ENCODE measurements at regions not wholly inside any gene's neighbourhood (a gene's known extent, or its start where the extent isn't known, plus 50 kb on each side); places are given as distances from the start of the nearest gene placed in this dataset.
A peak's percentile ranks its signal among the peaks of the same experiment; 100 is the strongest.

GRCh38 chr2:219985017-219985416 lies 357.6 kb downstream of the SLC4A3 start:
- H3K27me3 ChIP-seq (ENCODE audit: low read depth): peaks cover 4% of the 10 kb centered on the region
- no peaks in the 10 kb centered on the region for H3K4me1 ChIP-seq
- no peaks in the 10 kb centered on the region for H3K36me3 ChIP-seq (replicated peaks)
- no peaks in the 10 kb centered on the region for H3K9me3 ChIP-seq
- no peak overlapping the region for H3K4me3 ChIP-seq
- no peak for DNase-seq (ENCODE audit: low spot score in 2 of 2)
- in situ Hi-C loops (cut with MboI; ENCODE audit: low sequenced_read_pairs): no loop called here

- DNase-seq (ENCODE audit: low spot score in 2 of 2): no peak
- H3K4me1 ChIP-seq: no peaks in the 10 kb centered on the region
- in situ Hi-C loops (cut with MboI; ENCODE audit: low sequenced_read_pairs): no loop called here
Observed at GRCh38 chr2:219987830-219988229, 360.4 kb downstream of the SLC4A3 start.

GRCh38 chr2:219989744-219990143 lies 362.3 kb downstream of the SLC4A3 start:
- Histone ChIP-seq H3K36me3 (replicated peaks) (no peaks in the 10 kb centered on the region), H3K4me3 (no peak overlapping the region), H3K27me3 (ENCODE audit: low read depth) (peaks cover 13% of the 10 kb centered on the region), H3K9me3 (no peaks in the 10 kb centered on the region), H3K4me1 (no peaks in the 10 kb centered on the region)
- no peak for DNase-seq (ENCODE audit: low spot score in 2 of 2)
- in situ Hi-C loops (cut with MboI; ENCODE audit: low sequenced_read_pairs): no loop called here

More at GRCh38 chr2:219987830-219988229, 360.4 kb downstream of the SLC4A3 start:
- H3K9me3 ChIP-seq: no peaks in the 10 kb centered on the region
- H3K4me3 ChIP-seq: no peak overlapping the region
- H3K36me3 ChIP-seq (replicated peaks): no peaks in the 10 kb centered on the region
- peaks cover 4% of the 10 kb centered on the region for H3K27me3 ChIP-seq (ENCODE audit: low read depth)

- Histone ChIP-seq H3K27me3 (ENCODE audit: low read depth) (peaks cover 21% of the 10 kb centered on the region), H3K4me3 (no peak overlapping the region), H3K4me1 (no peaks in the 10 kb centered on the region), H3K9me3 (no peaks in the 10 kb centered on the region), H3K36me3 (replicated peaks) (no peaks in the 10 kb centered on the region)
- DNase-seq (ENCODE audit: low spot score in 2 of 2): no peak
- in situ Hi-C loops (cut with MboI; ENCODE audit: low sequenced_read_pairs): no loop called here
Observed at GRCh38 chr2:219991116-219991515, 363.7 kb downstream of the SLC4A3 start.

- no peaks in the 10 kb centered on the region for H3K4me1 ChIP-seq
- no peaks in the 10 kb centered on the region; the same call in 1 of the 2 replicates for H3K9me3 ChIP-seq
- H3K27me3 ChIP-seq (ENCODE audit: low read depth): peaks cover 17% of the 10 kb centered on the region; the same call in 1 of the 2 replicates
- DNase-seq (ENCODE audit: low spot score in 2 of 2): no peak
- in situ Hi-C loops (cut with MboI; ENCODE audit: low sequenced_read_pairs): loop anchor here (5.0 kb wide), 1 partner anchor 258 kb away; no protein-coding TSS in a partner anchor
- no peak overlapping the region for H3K4me3 ChIP-seq
- no peaks in the 10 kb centered on the region for H3K36me3 ChIP-seq (replicated peaks)
Observed at GRCh38 chr2:219995399-219995798, 368.0 kb downstream of the SLC4A3 start.

GRCh38 chr2:219995991-219996765 lies 368.7 kb downstream of the SLC4A3 start:
- H3K4me3 ChIP-seq: no peak overlapping the region
- peaks cover 17% of the 10 kb centered on the region; the same call in 1 of the 2 replicates for H3K27me3 ChIP-seq (ENCODE audit: low read depth)
- in situ Hi-C loops (cut with MboI; ENCODE audit: low sequenced_read_pairs): loop anchor here (5.0 kb wide), 1 partner anchor 259 kb away; no protein-coding TSS in a partner anchor
- no peaks in the 10 kb centered on the region; the same call in 1 of the 2 replicates for H3K9me3 ChIP-seq
- H3K4me1 ChIP-seq: no peaks in the 10 kb centered on the region
- DNase-seq (ENCODE audit: low spot score in 2 of 2): no peak
- H3K36me3 ChIP-seq (replicated peaks): no peaks in the 10 kb centered on the region

- H3K9me3 ChIP-seq: no peaks in the 10 kb centered on the region; the same call in 1 of the 2 replicates
- H3K4me1 ChIP-seq: no peaks in the 10 kb centered on the region
- DNase-seq (ENCODE audit: low spot score in 2 of 2): peak in 1 of 2 experiments; percentile 69
- H3K27me3 ChIP-seq (ENCODE audit: low read depth): peaks cover 17% of the 10 kb centered on the region; the same call in 1 of the 2 replicates
- in situ Hi-C loops (cut with MboI; ENCODE audit: low sequenced_read_pairs): loop anchor here (5.0 kb wide), 1 partner anchor 260 kb away; no protein-coding TSS in a partner anchor
- no peaks in the 10 kb centered on the region for H3K36me3 ChIP-seq (replicated peaks)
- no peak overlapping the region for H3K4me3 ChIP-seq
Observed at GRCh38 chr2:219997341-219997851, 370.0 kb downstream of the SLC4A3 start.

- DNase-seq (ENCODE audit: low spot score in 2 of 2): no peak
- H3K9me3 ChIP-seq: no peaks in the 10 kb centered on the region; the same call in 1 of the 2 replicates
Observed at GRCh38 chr2:219998107-219998506, 370.7 kb downstream of the SLC4A3 start.

GRCh38 chr2:219998714-219999227 lies 371.3 kb downstream of the SLC4A3 start:
- H3K36me3 ChIP-seq (replicated peaks): no peaks in the 10 kb centered on the region
- no peak overlapping the region for H3K4me3 ChIP-seq
- H3K9me3 ChIP-seq: no peaks in the 10 kb centered on the region; the same call in 1 of the 2 replicates
- DNase-seq (ENCODE audit: low spot score in 2 of 2): peak in 1 of 2 experiments; percentile 5
- H3K4me1 ChIP-seq: no peaks in the 10 kb centered on the region
- peaks cover 17% of the 10 kb centered on the region; the same call in 1 of the 2 replicates for H3K27me3 ChIP-seq (ENCODE audit: low read depth)
- in situ Hi-C loops (cut with MboI; ENCODE audit: low sequenced_read_pairs): loop anchor here (5.0 kb wide), 1 partner anchor 261 kb away; no protein-coding TSS in a partner anchor

More at GRCh38 chr2:219998107-219998506, 370.7 kb downstream of the SLC4A3 start:
- H3K27me3 ChIP-seq (ENCODE audit: low read depth): peaks cover 17% of the 10 kb centered on the region; the same call in 1 of the 2 replicates
- in situ Hi-C loops (cut with MboI; ENCODE audit: low sequenced_read_pairs): loop anchor here (5.0 kb wide), 1 partner anchor 261 kb away; no protein-coding TSS in a partner anchor
- no peak overlapping the region for H3K4me3 ChIP-seq
- H3K36me3 ChIP-seq (replicated peaks): no peaks in the 10 kb centered on the region
- no peaks in the 10 kb centered on the region for H3K4me1 ChIP-seq

GRCh38 chr2:220000080-220000479 lies 372.6 kb downstream of the SLC4A3 start:
- H3K9me3 ChIP-seq: no peaks in the 10 kb centered on the region; the same call in 1 of the 2 replicates
- in situ Hi-C loops (cut with MboI; ENCODE audit: low sequenced_read_pairs): no loop called here
- H3K4me3 ChIP-seq: no peak overlapping the region
- H3K4me1 ChIP-seq: no peaks in the 10 kb centered on the region
- no peaks in the 10 kb centered on the region for H3K36me3 ChIP-seq (replicated peaks)
- DNase-seq (ENCODE audit: low spot score in 2 of 2): no peak
- H3K27me3 ChIP-seq (ENCODE audit: low read depth): peaks cover 5% of the 10 kb centered on the region; the same call in 1 of the 2 replicates

GRCh38 chr2:220000586-220000985 lies 373.2 kb downstream of the SLC4A3 start:
- DNase-seq (ENCODE audit: low spot score in 2 of 2): no peak
- Histone ChIP-seq H3K27me3 (ENCODE audit: low read depth) (peaks cover under 1% of the 10 kb centered on the region; the same call in 1 of the 2 replicates), H3K4me3 (no peak overlapping the region), H3K36me3 (replicated peaks) (no peaks in the 10 kb centered on the region), H3K4me1 (no peaks in the 10 kb centered on the region), H3K9me3 (no peaks in the 10 kb centered on the region; the same call in 1 of the 2 replicates)
- in situ Hi-C loops (cut with MboI; ENCODE audit: low sequenced_read_pairs): no loop called here

- Histone ChIP-seq H3K4me1 (no peaks in the 10 kb centered on the region), H3K9me3 (no peaks in the 10 kb centered on the region; the same call in 1 of the 2 replicates), H3K36me3 (replicated peaks) (no peaks in the 10 kb centered on the region), H3K4me3 (no peak overlapping the region), H3K27me3 (ENCODE audit: low read depth) (0 out of 2 replicates have a peak, but pooled peaks cover 2% of the 10 kb centered on the region)
- in situ Hi-C loops (cut with MboI; ENCODE audit: low sequenced_read_pairs): no loop called here
- DNase-seq (ENCODE audit: low spot score in 2 of 2): no peak
Observed at GRCh38 chr2:220001751-220002150, 374.3 kb downstream of the SLC4A3 start.

- H3K27me3 ChIP-seq (ENCODE audit: low read depth): peaks cover 2% of the 10 kb centered on the region; the same call in 1 of the 2 replicates
- in situ Hi-C loops (cut with MboI; ENCODE audit: low sequenced_read_pairs): no loop called here
- H3K4me1 ChIP-seq: no peaks in the 10 kb centered on the region
- H3K36me3 ChIP-seq (replicated peaks): no peaks in the 10 kb centered on the region
- no peak for DNase-seq (ENCODE audit: low spot score in 2 of 2)
- no peak overlapping the region for H3K4me3 ChIP-seq
- no peaks in the 10 kb centered on the region; the same call in 1 of the 2 replicates for H3K9me3 ChIP-seq
Observed at GRCh38 chr2:220002251-220002650, 374.8 kb downstream of the SLC4A3 start.

Data from HAP-1 (cell line).